Stimulated activated naive CD8-positive, alpha-beta T cell treated with anti-CD3 and anti-CD28 coated beads, Interleukin-15, Interleukin-2, amounts not matched to agents 100 ng/mL and 50 ng/mL, for 24 hours (primary cell): ENCODE measurements at regions not wholly inside any gene's neighbourhood (a gene's known extent, or its start where the extent isn't known, plus 50 kb on each side); places are given as distances from the start of the nearest gene placed in this dataset.
"Not testable (repeated sequence)": the region's sequence is repeated elsewhere in the genome, so short reads cannot be mapped to it uniquely, and the experiment has no call there.

Experiments used
- H3K27ac Mint-ChIP-seq: one replicate; pipeline ENCODE4 v1.8.0; 2021; ENCODE audit warnings: mild to moderate bottlenecking, mixed read lengths
- H3K27me3 Mint-ChIP-seq: one replicate; pipeline ENCODE4 v1.8.0; 2021; ENCODE audit warnings: mixed read lengths
- H3K36me3 Mint-ChIP-seq: one replicate; pipeline ENCODE4 v1.8.0; 2021; ENCODE audit warnings: low read depth, mixed read lengths
- H3K4me1 Mint-ChIP-seq: one replicate; pipeline ENCODE4 v1.8.0; 2021; ENCODE audit warnings: low read depth, mixed read lengths
- H3K4me3 Mint-ChIP-seq: one replicate; pipeline ENCODE4 v1.8.0; 2021; ENCODE audit warnings: mild to moderate bottlenecking, mixed read lengths
- H3K9me3 Mint-ChIP-seq: one replicate; pipeline ENCODE4 v1.8.0; 2021; ENCODE audit warnings: mixed read lengths

- no peaks in the 10 kb centered on the region for H3K36me3 Mint-ChIP-seq
- no peak overlapping the region for H3K27ac Mint-ChIP-seq
- H3K27me3 Mint-ChIP-seq: peaks cover 13% of the 10 kb centered on the region
Measured at GRCh38 chr13:26881154-26881553, 120.6 kb upstream of the GPR12 start.

GRCh38 chr13:26880735-26881134 lies 120.1 kb upstream of the GPR12 start:
- Mint-ChIP-seq H3K27ac (no peak overlapping the region), H3K4me1 (no peaks in the 10 kb centered on the region), H3K36me3 (no peaks in the 10 kb centered on the region), H3K9me3 (peaks cover 8% of the 10 kb centered on the region), H3K27me3 (peaks cover 8% of the 10 kb centered on the region), H3K4me3 (no peak overlapping the region)

More at GRCh38 chr13:26881154-26881553, 120.6 kb upstream of the GPR12 start:
- Mint-ChIP-seq H3K4me3 (no peak overlapping the region), H3K9me3 (peaks cover 6% of the 10 kb centered on the region), H3K4me1 (no peaks in the 10 kb centered on the region)

GRCh38 chr13:26878438-26878837 lies 117.9 kb upstream of the GPR12 start:
- H3K27me3 Mint-ChIP-seq: peaks cover 4% of the 10 kb centered on the region
- peaks cover 8% of the 10 kb centered on the region for H3K9me3 Mint-ChIP-seq
- H3K36me3 Mint-ChIP-seq: no peaks in the 10 kb centered on the region

GRCh38 chr13:26873386-26873698 lies 112.8 kb upstream of the GPR12 start:
- Mint-ChIP-seq H3K9me3 (peaks cover 8% of the 10 kb centered on the region), H3K4me3 (no peak overlapping the region), H3K36me3 (no peaks in the 10 kb centered on the region), H3K27me3 (peaks cover 3% of the 10 kb centered on the region), H3K27ac (no peak overlapping the region), H3K4me1 (no peaks in the 10 kb centered on the region)

More at GRCh38 chr13:26878438-26878837, 117.9 kb upstream of the GPR12 start:
- Mint-ChIP-seq H3K4me3 (no peak overlapping the region), H3K4me1 (no peaks in the 10 kb centered on the region), H3K27ac (no peak overlapping the region)

DNA sequence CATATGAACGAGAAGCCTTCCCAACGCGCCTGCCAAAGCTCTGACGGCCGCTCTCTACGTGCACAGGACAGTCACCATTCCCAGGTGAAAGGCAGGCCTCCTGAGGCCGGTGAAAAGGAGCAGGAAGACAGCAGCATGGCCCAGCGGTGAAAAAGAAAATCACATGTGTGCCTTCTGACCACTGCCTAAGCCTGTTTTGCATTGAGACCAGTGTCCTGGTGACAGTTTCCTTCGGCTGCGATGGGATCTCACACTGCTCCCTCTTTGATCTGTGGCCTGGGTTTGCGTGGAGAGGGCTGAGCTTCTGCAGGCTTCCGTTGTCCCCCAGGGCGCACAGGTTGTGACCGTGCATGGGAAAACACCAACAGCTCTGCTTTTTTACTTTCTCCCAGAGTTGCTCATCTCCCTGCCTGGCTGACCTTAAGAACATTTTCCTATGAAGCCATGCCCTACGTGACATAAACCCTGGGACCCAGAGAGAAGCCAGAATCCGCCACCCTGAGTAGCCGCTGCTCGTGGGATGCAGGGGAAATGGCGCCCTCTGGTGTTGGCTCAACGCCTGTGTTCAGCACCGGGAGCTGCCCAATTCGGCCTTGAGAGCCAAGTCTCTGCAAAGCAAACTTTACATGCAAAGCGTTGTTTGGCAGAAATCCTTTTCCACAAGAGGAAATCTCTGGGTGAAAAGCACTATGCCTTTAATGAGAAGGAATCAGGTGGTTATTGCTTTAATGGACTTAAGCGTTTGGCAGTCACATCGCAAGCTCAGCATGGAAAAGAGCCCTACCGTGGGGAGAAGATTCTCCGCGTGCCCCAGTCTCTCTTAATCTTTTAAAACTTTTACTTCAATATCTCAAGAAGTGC lies 112.2 kb upstream of the GPR12 start:
- H3K36me3 Mint-ChIP-seq: no peaks in the 10 kb centered on the region
- no peak overlapping the region for H3K4me3 Mint-ChIP-seq
- no peaks in the 10 kb centered on the region for H3K4me1 Mint-ChIP-seq
- no peak overlapping the region for H3K27ac Mint-ChIP-seq
- peaks cover 3% of the 10 kb centered on the region for H3K27me3 Mint-ChIP-seq
- peaks cover 8% of the 10 kb centered on the region for H3K9me3 Mint-ChIP-seq

- Mint-ChIP-seq H3K27ac (no peak overlapping the region), H3K9me3 (no peaks in the 10 kb centered on the region), H3K27me3 (peaks cover 10% of the 10 kb centered on the region), H3K4me3 (no peak overlapping the region), H3K36me3 (no peaks in the 10 kb centered on the region), H3K4me1 (no peaks in the 10 kb centered on the region)
Measured at GRCh38 chr13:26867451-26868091, 107.0 kb upstream of the GPR12 start.

GRCh38 chr13:26864576-26864975 lies 104.0 kb upstream of the GPR12 start:
- Mint-ChIP-seq H3K9me3 (no peaks in the 10 kb centered on the region), H3K27me3 (peaks cover 13% of the 10 kb centered on the region), H3K36me3 (no peaks in the 10 kb centered on the region), H3K27ac (no peak overlapping the region), H3K4me3 (no peak overlapping the region), H3K4me1 (no peaks in the 10 kb centered on the region)

DNA sequence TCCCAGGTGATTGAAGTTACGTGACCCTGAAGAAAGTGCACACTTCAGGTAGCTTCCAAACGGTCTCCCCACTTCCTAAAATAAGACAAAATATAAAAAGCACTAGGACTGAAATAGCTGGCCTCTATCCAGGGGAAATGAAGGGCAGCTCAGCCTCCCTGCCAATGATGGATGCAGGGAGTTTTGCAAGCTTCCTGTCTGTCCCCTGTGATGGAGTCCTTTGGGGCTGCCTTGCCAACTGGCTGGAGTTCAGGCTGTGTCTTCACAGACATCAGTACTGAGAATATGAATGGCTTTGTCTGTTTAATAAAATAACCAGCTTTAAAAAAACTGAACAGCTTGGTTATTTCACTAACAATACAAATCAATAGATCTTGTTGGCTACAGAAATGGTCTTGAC lies 101.4 kb upstream of the GPR12 start:
- Mint-ChIP-seq H3K36me3 (no peaks in the 10 kb centered on the region), H3K27ac (no peak overlapping the region)

DNA sequence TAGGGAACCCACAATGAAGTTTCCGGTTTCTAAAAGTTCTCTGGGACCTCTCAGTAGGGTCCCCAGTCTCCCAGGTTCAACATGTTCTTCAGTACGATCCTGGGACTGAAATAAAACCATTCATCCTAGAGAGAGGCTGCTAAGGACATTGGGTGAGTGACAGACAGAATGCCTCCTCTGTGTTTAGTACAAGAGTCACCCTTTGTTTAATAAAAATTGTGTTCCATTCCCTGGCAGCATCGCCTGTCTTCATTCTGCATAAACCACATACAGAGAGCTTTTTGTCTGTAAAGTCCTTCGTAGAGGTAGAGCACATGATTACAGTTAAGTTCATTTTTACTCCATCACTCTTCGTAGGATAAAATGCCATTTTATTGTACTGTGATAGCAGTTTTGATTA lies 95.3 kb upstream of the GPR12 start:
- Mint-ChIP-seq H3K9me3 (peaks cover 4% of the 10 kb centered on the region), H3K27ac (no peak overlapping the region)

More for the DNA sequence above, 101.4 kb upstream of the GPR12 start:
- Mint-ChIP-seq H3K9me3 (no peaks in the 10 kb centered on the region), H3K4me1 (no peaks in the 10 kb centered on the region), H3K27me3 (peaks cover 26% of the 10 kb centered on the region), H3K4me3 (no peak overlapping the region)

DNA sequence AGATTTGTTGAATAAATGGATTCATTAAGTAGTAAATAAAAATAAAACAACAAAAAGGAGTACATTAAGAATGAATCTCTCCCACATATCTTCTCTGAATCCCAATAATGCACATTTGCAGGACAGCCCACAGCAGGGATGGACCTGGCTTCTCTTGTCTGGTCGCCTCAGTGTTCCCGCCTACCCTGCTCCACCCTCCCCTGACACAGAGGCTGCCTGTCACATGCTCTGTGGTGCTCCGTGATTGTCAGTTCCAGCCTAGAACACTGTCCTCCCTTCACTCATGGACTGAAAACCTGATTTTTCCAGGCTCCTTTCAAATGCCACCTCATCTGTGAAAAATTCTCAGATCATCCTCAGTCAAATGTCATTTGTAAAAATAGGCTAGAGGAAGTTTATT lies 94.5 kb upstream of the GPR12 start:
- no peak overlapping the region for H3K4me3 Mint-ChIP-seq
- H3K9me3 Mint-ChIP-seq: peaks cover 4% of the 10 kb centered on the region
- peaks cover 44% of the 10 kb centered on the region for H3K27me3 Mint-ChIP-seq
- H3K4me1 Mint-ChIP-seq: no peaks in the 10 kb centered on the region
- no peaks in the 10 kb centered on the region for H3K36me3 Mint-ChIP-seq
- H3K27ac Mint-ChIP-seq: no peak overlapping the region

More for the DNA sequence above, 95.3 kb upstream of the GPR12 start:
- Mint-ChIP-seq H3K36me3 (no peaks in the 10 kb centered on the region), H3K4me1 (no peaks in the 10 kb centered on the region), H3K27me3 (peaks cover 41% of the 10 kb centered on the region), H3K4me3 (no peak overlapping the region)

DNA sequence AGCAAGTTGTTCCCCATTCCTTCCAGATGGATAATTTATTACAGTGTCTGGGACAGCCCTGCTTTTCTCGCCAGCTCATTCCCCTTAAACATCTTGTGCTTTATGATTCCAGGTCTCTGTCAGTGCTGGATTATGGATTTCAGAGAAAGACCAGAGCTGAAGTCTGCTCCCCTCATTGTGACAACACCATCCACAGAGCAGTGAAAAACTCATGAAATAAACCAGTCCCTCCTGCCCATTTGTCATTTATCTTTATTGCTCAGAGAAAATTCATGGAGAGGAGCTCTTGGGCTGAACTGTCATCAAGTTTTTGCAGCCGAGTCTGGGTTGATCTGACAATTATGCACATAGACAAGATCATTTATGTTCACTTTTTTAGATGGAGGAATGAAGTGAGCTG lies 92.7 kb upstream of the GPR12 start:
- no peaks in the 10 kb centered on the region for H3K36me3 Mint-ChIP-seq
- no peak overlapping the region for H3K27ac Mint-ChIP-seq
- peaks cover 4% of the 10 kb centered on the region for H3K9me3 Mint-ChIP-seq
- no peak overlapping the region for H3K4me3 Mint-ChIP-seq
- peaks cover 44% of the 10 kb centered on the region for H3K27me3 Mint-ChIP-seq
- no peaks in the 10 kb centered on the region for H3K4me1 Mint-ChIP-seq

DNA sequence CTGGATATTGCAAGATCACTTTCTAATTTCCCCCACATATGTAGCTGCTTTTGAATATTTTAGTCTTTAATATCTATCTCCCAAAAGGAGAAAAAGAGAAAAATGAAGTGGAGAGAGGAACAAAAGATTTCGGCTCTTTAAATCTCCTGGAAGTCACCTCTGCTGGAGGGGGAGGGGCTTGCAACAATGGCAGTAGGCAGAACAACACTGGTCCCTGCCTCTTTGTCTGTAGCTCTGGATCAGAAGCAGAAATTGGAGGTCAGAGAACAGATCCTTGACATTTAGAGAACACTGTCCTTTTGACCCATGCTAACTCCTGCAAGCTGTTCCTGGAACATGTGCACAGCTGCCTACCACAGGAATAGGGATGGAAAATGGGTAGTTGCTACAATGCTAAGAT lies 86.7 kb upstream of the GPR12 start:
- Mint-ChIP-seq H3K36me3 (no peaks in the 10 kb centered on the region), H3K4me3 (no peak overlapping the region), H3K27me3 (peaks cover 30% of the 10 kb centered on the region), H3K4me1 (no peaks in the 10 kb centered on the region), H3K27ac (no peak overlapping the region), H3K9me3 (peaks cover 4% of the 10 kb centered on the region)

DNA sequence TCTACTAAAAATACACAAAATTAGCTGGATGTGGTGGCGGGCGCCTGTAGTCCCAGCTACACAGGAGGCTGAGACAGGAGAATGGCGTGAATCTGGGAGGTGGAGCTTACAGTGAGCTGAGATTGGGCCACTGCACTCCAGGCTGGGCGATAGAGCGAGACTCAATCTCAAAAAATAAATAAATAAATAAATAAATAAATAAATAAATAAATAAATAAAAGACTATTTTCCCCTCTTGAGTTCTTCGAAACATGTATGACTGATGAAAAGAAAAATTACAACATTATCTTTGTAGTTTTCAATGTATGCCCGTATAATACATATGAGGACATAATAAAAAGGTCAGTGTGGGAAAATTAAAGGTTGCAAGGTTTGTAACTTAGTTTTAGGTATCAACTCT lies 84.5 kb upstream of the GPR12 start:
- not testable (repeated sequence) for H3K9me3 Mint-ChIP-seq, H3K4me3 Mint-ChIP-seq, H3K27ac Mint-ChIP-seq, H3K36me3 Mint-ChIP-seq, H3K4me1 Mint-ChIP-seq
- H3K27me3 Mint-ChIP-seq: peaks cover 24% of the 10 kb centered on the region

DNA sequence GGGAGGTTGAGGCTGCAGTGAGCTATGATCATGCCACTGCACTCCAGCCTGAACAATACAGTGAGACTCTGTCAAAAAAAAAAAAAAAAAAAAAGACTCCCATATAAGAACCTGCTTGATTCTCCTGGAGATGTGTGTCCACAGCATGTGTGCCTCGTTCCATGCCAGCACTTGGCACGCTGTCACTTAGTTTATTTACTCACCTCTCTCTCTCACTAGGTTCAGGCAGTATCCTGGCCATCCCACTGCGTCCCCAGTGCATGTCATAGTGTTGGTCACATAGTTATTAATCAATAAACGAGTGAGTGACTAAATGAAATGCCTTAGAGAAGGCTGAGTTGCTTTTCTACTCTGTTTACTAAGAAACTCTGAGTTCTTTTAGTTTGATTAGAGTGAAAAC lies 79.1 kb upstream of the GPR12 start:
- no peak overlapping the region for H3K4me3 Mint-ChIP-seq
- H3K27me3 Mint-ChIP-seq: peaks cover 18% of the 10 kb centered on the region
- no peaks in the 10 kb centered on the region for H3K36me3 Mint-ChIP-seq
- H3K9me3 Mint-ChIP-seq: no peaks in the 10 kb centered on the region
- H3K4me1 Mint-ChIP-seq: no peaks in the 10 kb centered on the region
- no peak overlapping the region for H3K27ac Mint-ChIP-seq

DNA sequence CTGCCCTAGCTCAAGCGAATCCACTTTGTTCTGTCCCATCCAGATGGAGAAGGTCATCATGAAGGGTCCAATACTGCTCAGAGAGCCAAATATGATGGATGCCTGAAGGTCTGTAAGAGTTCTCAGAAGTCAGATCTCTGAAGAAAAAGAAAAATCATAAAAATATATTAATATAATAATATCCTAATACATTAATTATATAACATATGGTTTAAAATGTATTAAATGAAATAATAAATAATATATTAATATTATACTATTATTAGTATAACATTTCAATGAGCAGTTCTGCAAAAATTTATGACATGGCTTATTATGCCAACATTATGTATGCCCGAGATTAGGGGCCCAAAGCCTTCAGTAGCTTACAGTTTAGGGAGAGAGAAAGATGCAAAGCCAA lies 78.2 kb upstream of the GPR12 start:
- H3K4me3 Mint-ChIP-seq: no peak overlapping the region
- no peaks in the 10 kb centered on the region for H3K9me3 Mint-ChIP-seq
- no peak overlapping the region for H3K27ac Mint-ChIP-seq
- peaks cover 18% of the 10 kb centered on the region for H3K27me3 Mint-ChIP-seq
- no peaks in the 10 kb centered on the region for H3K4me1 Mint-ChIP-seq
- H3K36me3 Mint-ChIP-seq: no peaks in the 10 kb centered on the region

DNA sequence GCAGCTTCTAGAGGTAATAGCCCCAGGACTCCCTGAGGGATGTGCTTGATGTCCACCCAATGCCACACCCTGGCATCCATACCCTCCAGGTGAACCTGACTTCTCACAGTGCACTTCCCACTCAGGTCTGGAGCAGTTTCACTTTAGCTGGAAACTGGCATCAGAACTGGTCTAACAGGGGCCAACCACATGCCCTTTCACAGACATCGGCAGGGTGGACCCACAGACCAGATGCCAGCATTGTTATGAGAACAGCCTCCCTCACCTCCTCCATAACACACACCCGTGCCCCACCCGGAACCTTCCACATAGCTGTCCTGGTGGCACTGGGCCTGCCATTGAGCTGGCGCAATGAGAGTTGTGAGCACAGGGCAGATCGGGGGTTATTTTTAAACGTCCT lies 77.4 kb upstream of the GPR12 start:
- H3K4me3 Mint-ChIP-seq: no peak overlapping the region
- no peak overlapping the region for H3K27ac Mint-ChIP-seq

More for the DNA sequence above, 77.4 kb upstream of the GPR12 start:
- peaks cover 21% of the 10 kb centered on the region for H3K27me3 Mint-ChIP-seq
- no peaks in the 10 kb centered on the region for H3K4me1 Mint-ChIP-seq
- H3K36me3 Mint-ChIP-seq: no peaks in the 10 kb centered on the region
- no peaks in the 10 kb centered on the region for H3K9me3 Mint-ChIP-seq
